Activated T-cell treated with anti-CD3 and anti-CD28 coated beads, Interleukin-2, amount 50 U/mL, for 4 hours (primary cell): ENCODE measurements at regions not wholly inside any gene's neighbourhood (a gene's known extent, or its start where the extent isn't known, plus 50 kb on each side); places are given as distances from the start of the nearest gene placed in this dataset.

Source experiments
- ATAC-seq, 2 donors: fragments of 200-7000 bp; cut with Tn5 transposase; one replicate each; pipeline ENCODE4 v1.10.0; 2021
- DNase-seq: peaks from one replicate; pipeline ENCODE4 v3.0.0-alpha.2; 2020
- H3K27me3 Mint-ChIP-seq: one replicate; pipeline ENCODE4 v1.8.0; 2021; ENCODE audit warnings: low read depth, mixed read lengths
- H3K36me3 Mint-ChIP-seq: one replicate; pipeline ENCODE4 v1.8.0; 2022; ENCODE audit warnings: mixed read lengths; ENCODE audit not compliant: insufficient read depth
- H3K4me1 Mint-ChIP-seq: one replicate; pipeline ENCODE4 v1.8.0; 2021; ENCODE audit warnings: low read depth, mixed read lengths
- H3K4me3 Mint-ChIP-seq: one replicate; pipeline ENCODE4 v1.8.0; 2021; ENCODE audit warnings: mild to moderate bottlenecking, moderate library complexity, mixed read lengths
- H3K9me3 Mint-ChIP-seq: one replicate; pipeline ENCODE4 v1.8.0; 2021; ENCODE audit warnings: mixed read lengths

GRCh38 chr15:37691911-37692310, 242.5 kb upstream of the TMCO5A start:
- no peaks in the 10 kb centered on the region for H3K4me1 Mint-ChIP-seq
- H3K27me3 Mint-ChIP-seq, result peaks cover 2% of the 10 kb centered on the region
- H3K36me3 Mint-ChIP-seq, result no peaks in the 10 kb centered on the region
- peaks cover 6% of the 10 kb centered on the region for H3K9me3 Mint-ChIP-seq
- DNase-seq (no peak), ATAC-seq (no peak)
- no peak overlapping the region for H3K4me3 Mint-ChIP-seq

GRCh38 chr15:37693926-37694325, 240.5 kb upstream of the TMCO5A start:
- no peaks in the 10 kb centered on the region for H3K4me1 Mint-ChIP-seq

DNA sequence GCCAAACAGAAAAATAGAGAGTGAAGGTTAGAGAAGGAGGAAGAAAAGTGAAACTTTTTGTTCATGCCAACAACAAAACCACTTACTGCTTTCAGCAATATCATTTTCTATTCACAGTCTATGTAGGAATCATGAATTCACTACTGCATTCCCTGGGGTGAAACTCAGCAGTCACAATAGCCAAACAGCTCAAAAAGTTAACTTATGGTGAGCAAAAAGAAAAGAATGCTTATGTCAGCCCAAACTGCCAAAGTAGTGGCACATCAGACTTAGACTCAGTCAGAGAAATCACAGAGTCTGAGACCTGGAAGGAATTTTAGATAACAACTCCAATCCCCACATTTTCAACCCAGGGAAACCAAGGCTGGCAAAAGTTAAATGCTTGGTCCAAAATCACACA, 238.7 kb upstream of the TMCO5A start:
- Mint-ChIP-seq H3K4me3 (no peak overlapping the region), H3K27me3 (no peaks in the 10 kb centered on the region), H3K36me3 (no peaks in the 10 kb centered on the region), H3K4me1 (no peaks in the 10 kb centered on the region), H3K9me3 (peaks cover 2% of the 10 kb centered on the region)
- no peak for ATAC-seq
- DNase-seq, result no peak

More at GRCh38 chr15:37693926-37694325, 240.5 kb upstream of the TMCO5A start:
- Mint-ChIP-seq H3K27me3 (no peaks in the 10 kb centered on the region), H3K4me3 (no peak overlapping the region), H3K9me3 (peaks cover 3% of the 10 kb centered on the region), H3K36me3 (no peaks in the 10 kb centered on the region)
- DNase-seq (no peak), ATAC-seq (no peak)

DNA sequence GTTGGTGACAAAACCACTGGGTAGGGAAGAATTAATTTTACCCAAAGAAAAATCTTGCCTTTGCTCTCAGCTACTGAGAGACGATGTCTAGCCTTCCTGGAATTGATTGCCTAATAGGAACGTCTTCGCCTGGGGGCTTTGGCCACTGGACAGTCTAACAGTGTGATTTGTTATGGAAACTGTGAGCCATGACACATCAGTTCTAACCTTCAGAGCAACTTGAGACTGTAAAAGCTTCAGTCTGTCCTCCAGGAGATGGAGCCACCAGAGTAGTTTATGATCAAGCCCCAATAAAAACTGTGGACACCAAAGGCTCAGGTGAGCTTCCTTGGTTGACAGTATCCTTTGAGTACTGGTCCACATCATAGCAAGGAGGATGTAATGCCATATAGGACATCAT, 235.8 kb upstream of the TMCO5A start:
- DNase-seq (no peak), ATAC-seq (no peak)
- H3K27me3 Mint-ChIP-seq, result no peaks in the 10 kb centered on the region
- no peaks in the 10 kb centered on the region for H3K4me1 Mint-ChIP-seq
- H3K4me3 Mint-ChIP-seq, result no peak overlapping the region
- H3K36me3 Mint-ChIP-seq, result no peaks in the 10 kb centered on the region
- H3K9me3 Mint-ChIP-seq, result no peaks in the 10 kb centered on the region

DNA sequence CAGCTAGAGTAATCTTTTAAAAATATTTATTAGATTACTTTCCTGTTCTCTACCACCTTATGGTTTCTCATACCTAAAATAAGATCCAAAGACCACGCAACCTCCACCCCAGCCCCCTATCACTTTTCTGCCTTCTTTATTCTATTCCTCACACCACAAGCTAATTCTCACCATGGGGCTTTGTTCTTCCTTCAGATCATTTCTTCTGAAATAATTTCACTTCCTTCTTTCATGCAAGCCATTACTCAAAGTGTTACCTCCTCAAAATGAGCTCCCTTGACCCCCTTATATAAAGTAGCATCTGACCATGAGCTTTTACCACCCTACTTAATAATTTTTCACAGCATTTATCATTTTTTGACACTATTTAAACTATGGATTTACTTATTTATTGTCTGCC, 233.2 kb upstream of the TMCO5A start:
- Mint-ChIP-seq H3K4me1 (no peaks in the 10 kb centered on the region), H3K27me3 (no peaks in the 10 kb centered on the region), H3K4me3 (no peak overlapping the region), H3K9me3 (no peaks in the 10 kb centered on the region), H3K36me3 (no peaks in the 10 kb centered on the region)
- ATAC-seq (no peak), DNase-seq (no peak)

DNA sequence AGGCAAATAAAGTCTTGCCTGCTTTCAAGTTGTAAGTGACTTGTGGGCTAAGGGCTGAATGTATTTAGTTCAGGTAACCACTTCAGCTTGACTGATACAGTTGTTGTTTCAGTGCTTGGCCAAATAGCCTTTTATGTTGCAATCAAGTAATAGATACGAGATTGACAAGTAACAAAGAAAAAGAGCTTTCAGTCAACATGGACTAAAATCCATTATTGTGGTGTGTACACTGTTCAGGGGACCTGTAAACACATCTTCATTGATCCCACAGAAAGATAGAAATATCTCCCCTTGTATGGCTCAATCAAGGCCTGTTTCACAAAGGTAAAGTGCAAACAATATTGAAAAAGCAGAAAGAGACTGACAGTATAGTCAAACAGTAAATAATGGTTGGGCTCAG, 224.8 kb upstream of the TMCO5A start:
- H3K9me3 Mint-ChIP-seq, result peaks cover 3% of the 10 kb centered on the region
- no peak for DNase-seq
- H3K27me3 Mint-ChIP-seq, result no peaks in the 10 kb centered on the region

DNA sequence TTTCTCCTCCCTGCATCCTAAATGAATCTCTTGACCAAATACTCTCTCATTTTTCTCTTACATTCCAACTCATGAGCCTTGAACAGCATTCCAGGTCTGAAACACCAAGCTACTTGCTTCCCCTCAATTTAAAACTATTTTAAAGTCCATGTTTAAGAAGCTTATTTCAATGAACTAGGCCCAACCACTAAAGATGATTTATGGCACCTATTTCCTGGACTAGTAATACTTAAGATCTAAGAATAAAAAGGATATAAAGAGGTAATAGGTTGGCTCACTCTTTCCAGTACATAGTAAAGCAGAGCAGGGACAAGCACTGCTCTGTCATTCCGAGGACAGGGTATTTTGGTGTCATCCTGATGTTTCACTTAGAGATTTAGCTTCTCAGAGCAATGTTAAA, 219.3 kb upstream of the TMCO5A start:
- no peaks in the 10 kb centered on the region for H3K4me1 Mint-ChIP-seq
- no peak overlapping the region for H3K4me3 Mint-ChIP-seq
- ATAC-seq (no peak), DNase-seq (no peak)
- no peaks in the 10 kb centered on the region for H3K36me3 Mint-ChIP-seq
- H3K27me3 Mint-ChIP-seq, result no peaks in the 10 kb centered on the region
- H3K9me3 Mint-ChIP-seq, result peaks cover 3% of the 10 kb centered on the region

More for the DNA sequence above, 224.8 kb upstream of the TMCO5A start:
- ATAC-seq, result no peak
- H3K36me3 Mint-ChIP-seq, result no peaks in the 10 kb centered on the region
- no peaks in the 10 kb centered on the region for H3K4me1 Mint-ChIP-seq
- H3K4me3 Mint-ChIP-seq, result no peak overlapping the region

- no peaks in the 10 kb centered on the region for H3K27me3 Mint-ChIP-seq
- ATAC-seq, result no peak
- no peak overlapping the region for H3K4me3 Mint-ChIP-seq
- no peaks in the 10 kb centered on the region for H3K4me1 Mint-ChIP-seq
- H3K36me3 Mint-ChIP-seq, result no peaks in the 10 kb centered on the region
- H3K9me3 Mint-ChIP-seq, result no peaks in the 10 kb centered on the region
- no peak for DNase-seq
Measured at GRCh38 chr15:37720267-37720666, 214.2 kb upstream of the TMCO5A start.

- H3K27me3 Mint-ChIP-seq, result no peaks in the 10 kb centered on the region
- no peaks in the 10 kb centered on the region for H3K4me1 Mint-ChIP-seq
- ATAC-seq (no peak), DNase-seq (no peak)
- no peak overlapping the region for H3K4me3 Mint-ChIP-seq
- H3K36me3 Mint-ChIP-seq, result no peaks in the 10 kb centered on the region
- peaks cover 10% of the 10 kb centered on the region for H3K9me3 Mint-ChIP-seq
Measured at GRCh38 chr15:37731146-37731746, 203.2 kb upstream of the TMCO5A start.

DNA sequence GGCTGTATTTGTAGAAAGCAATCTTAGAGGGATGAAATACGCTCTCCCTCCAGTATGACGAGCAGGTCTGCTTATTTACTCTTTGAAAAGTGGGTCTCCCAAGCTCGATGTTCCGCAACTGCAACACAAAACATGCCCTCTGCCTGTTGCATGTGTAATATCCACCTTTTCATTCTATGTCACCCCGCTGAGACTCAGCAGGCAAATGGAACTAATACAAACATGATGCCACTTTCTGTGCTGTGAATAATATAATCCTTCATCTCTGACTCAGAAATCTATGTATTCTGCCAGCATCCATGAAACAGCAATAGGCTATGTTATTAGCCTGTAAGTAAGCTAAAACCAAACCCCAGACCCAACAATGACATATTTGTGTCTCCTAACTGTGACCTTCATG, 200.8 kb upstream of the TMCO5A start:
- no peak for ATAC-seq
- DNase-seq, result no peak
- Mint-ChIP-seq H3K9me3 (no peaks in the 10 kb centered on the region), H3K36me3 (no peaks in the 10 kb centered on the region), H3K27me3 (no peaks in the 10 kb centered on the region), H3K4me3 (no peak overlapping the region), H3K4me1 (no peaks in the 10 kb centered on the region)

- Mint-ChIP-seq H3K4me1 (no peaks in the 10 kb centered on the region), H3K36me3 (no peaks in the 10 kb centered on the region), H3K27me3 (no peaks in the 10 kb centered on the region), H3K9me3 (peaks cover 3% of the 10 kb centered on the region), H3K4me3 (no peak overlapping the region)
- DNase-seq (no peak), ATAC-seq (no peak)
Measured at GRCh38 chr15:37740623-37741141, 193.8 kb upstream of the TMCO5A start.

- Mint-ChIP-seq H3K4me3 (no peak overlapping the region), H3K27me3 (peaks cover 2% of the 10 kb centered on the region), H3K36me3 (no peaks in the 10 kb centered on the region), H3K4me1 (no peaks in the 10 kb centered on the region), H3K9me3 (peaks cover 15% of the 10 kb centered on the region)
- DNase-seq (no peak), ATAC-seq (no peak)
Measured at GRCh38 chr15:37743826-37744225, 190.6 kb upstream of the TMCO5A start.

- Mint-ChIP-seq H3K9me3 (peaks cover 16% of the 10 kb centered on the region), H3K36me3 (no peaks in the 10 kb centered on the region), H3K4me3 (no peak overlapping the region), H3K4me1 (no peaks in the 10 kb centered on the region), H3K27me3 (peaks cover 2% of the 10 kb centered on the region)
- no peak for DNase-seq
- no peak for ATAC-seq
Measured at GRCh38 chr15:37744521-37744920, 189.9 kb upstream of the TMCO5A start.

DNA sequence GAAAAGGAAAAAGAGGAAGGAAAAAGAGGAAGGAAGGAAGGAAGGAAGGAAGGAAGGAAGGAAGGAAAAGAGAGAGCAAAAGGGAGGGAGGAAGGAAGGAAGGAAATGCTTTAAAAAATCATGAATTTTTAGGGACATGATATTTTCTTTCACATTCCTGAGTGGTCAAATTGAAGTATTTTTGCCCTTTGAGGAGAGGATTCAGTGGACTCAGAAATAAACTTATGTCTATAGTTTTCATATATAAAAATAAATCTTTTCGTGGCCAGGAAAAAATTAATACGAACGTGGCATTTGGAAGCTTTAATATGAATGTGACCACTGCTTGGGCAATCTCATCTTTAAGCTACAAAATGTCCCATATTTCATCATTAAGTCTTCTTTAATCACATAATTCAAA, 183.0 kb upstream of the TMCO5A start:
- Mint-ChIP-seq H3K36me3 (no peaks in the 10 kb centered on the region), H3K4me1 (no peaks in the 10 kb centered on the region), H3K9me3 (peaks cover 13% of the 10 kb centered on the region), H3K4me3 (no peak overlapping the region), H3K27me3 (peaks cover 3% of the 10 kb centered on the region)
- DNase-seq (no peak), ATAC-seq (no peak)

- H3K4me1 Mint-ChIP-seq, result no peaks in the 10 kb centered on the region
- no peak overlapping the region for H3K4me3 Mint-ChIP-seq
- no peaks in the 10 kb centered on the region for H3K36me3 Mint-ChIP-seq
- no peak for ATAC-seq
- no peak for DNase-seq
- no peaks in the 10 kb centered on the region for H3K9me3 Mint-ChIP-seq
- peaks cover 3% of the 10 kb centered on the region for H3K27me3 Mint-ChIP-seq
Measured at GRCh38 chr15:37756407-37756806, 178.0 kb upstream of the TMCO5A start.

GRCh38 chr15:37758412-37758811, 176.0 kb upstream of the TMCO5A start:
- ATAC-seq (no peak), DNase-seq (no peak)
- Mint-ChIP-seq H3K4me1 (no peaks in the 10 kb centered on the region), H3K9me3 (no peaks in the 10 kb centered on the region), H3K4me3 (no peak overlapping the region), H3K27me3 (peaks cover 3% of the 10 kb centered on the region), H3K36me3 (no peaks in the 10 kb centered on the region)
